ENCODE measurements at regions not wholly inside any gene's neighbourhood (a gene's known extent, or its start where the extent isn't known, plus 50 kb on each side); places are given as distances from the start of the nearest gene placed in this dataset.

DNA sequence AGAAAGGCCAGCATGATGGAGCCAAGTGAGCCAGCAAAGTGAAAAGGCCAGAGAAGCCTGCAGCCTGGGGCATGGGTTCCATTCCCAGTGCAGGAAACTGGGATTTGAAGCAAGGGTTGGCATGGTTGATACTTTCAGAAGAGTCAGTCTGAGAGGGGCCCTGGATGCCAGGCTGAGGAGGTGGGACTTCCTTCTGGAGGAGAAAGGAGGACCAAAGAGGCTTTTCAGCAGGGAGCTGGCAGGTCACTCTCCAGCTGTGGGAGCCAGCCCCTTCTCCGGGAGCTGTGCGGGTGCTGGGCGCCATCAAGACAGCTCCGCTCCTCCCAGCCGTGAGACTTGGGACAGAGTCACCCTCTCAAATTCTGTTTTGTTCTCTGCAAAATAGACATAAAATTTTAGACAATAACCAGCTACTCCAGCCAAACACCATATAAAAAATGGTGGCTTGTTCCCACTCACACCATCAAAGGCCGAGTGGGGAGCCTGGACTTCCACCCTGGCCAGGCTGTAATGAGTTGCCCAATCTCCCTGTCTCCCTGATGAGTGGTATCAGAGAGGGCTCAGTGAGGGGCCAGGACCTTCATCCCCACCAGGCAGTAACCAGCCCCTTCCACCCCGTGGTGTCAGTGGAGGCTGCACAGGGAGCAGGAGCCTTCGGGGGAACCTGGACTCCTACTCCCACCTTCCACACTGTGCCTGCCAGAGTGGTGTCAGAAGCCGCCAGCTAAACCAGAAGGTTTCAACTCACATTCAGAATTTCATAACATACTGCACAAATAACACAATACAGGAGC is 133.6 kb upstream of the RET start:
- no peak overlapping the region for H3K27ac ChIP-seq
- TF ChIP-seq CTCF (IDR thresholded peaks at IDR 0.05) (no peak), ZFX (IDR thresholded peaks at IDR 0.05; ENCODE audit: borderline replicate concordance) (no peak)

DNA sequence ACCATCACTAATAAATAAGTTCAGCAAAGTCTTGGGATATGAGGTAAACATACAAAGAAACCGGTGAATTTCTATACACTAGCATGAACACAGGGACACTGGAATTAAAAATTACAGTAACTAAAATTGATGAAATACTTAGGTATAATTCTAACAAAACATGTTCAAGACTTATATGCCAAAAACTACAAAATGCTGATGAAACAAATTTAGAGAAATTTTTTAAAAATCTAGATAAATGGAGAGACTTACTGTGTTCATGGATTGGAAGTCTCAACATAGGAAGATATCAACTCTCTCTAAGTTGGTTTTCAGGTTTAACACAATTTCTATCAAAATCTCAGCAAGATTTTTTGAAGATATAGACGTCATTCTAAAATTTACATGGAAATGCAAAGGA is 128.8 kb upstream of the RET start:
- no peak for TF ChIP-seq CTCF (IDR thresholded peaks at IDR 0.05)
- no peak for TF ChIP-seq ZFX (IDR thresholded peaks at IDR 0.05; ENCODE audit: borderline replicate concordance)
- no peak overlapping the region for H3K27ac ChIP-seq

- TF ChIP-seq CTCF (IDR thresholded peaks at IDR 0.05) (no peak), ZFX (IDR thresholded peaks at IDR 0.05; ENCODE audit: borderline replicate concordance) (no peak)
- no peak overlapping the region for H3K27ac ChIP-seq
Measured at GRCh38 chr10:42949287-42949686, 127.6 kb upstream of the RET start.

GRCh38 chr10:42950606-42951485 is 126.0 kb upstream of the RET start:
- TF ChIP-seq ZFX (IDR thresholded peaks at IDR 0.05; ENCODE audit: borderline replicate concordance) (no peak), CTCF (IDR thresholded peaks at IDR 0.05) (no peak)

DNA sequence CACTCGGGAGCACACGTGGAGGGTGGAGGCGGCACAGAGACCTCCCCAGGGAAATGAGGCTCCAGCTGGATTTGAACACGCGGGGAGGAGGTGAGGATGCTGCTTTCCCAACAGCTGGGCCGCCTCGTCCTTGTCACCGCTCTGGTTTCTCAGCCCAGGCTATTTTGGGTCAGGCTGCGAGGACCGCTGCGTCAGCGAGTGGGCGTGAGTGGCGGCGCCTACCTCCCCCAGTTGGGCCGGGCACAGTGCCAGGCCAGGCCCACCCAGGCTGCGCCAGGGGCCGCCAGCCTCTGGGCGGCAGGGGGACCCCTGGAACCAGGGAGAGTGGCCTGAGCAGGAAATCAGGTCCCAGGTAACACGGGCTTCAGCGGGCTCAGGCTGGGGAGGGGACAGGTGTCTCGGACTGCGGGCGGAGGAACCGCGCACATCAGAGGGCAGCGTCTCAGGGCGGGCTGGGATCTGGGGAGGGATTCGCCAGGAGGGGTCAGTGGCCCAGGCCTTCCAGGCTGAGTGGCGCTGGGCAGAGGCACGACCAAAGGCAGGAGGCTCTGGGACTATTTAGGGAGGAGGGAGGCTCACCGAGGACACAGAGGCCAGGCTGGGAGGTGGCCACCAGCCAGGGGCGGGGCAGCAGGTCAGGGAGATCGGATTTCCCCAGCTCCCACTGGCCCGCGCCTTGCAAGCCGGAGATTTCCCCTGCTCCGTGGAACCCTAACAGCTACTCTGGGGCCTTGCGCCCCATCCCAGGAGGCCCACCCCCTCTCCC is 125.2 kb upstream of the RET start:
- TF ChIP-seq CTCF (IDR thresholded peaks at IDR 0.05), result no peak
- TF ChIP-seq ZFX (IDR thresholded peaks at IDR 0.05; ENCODE audit: borderline replicate concordance), result no peak
- no peak overlapping the region for H3K27ac ChIP-seq

More at GRCh38 chr10:42950606-42951485, 126.0 kb upstream of the RET start:
- H3K27ac ChIP-seq, result no peak overlapping the region

DNA sequence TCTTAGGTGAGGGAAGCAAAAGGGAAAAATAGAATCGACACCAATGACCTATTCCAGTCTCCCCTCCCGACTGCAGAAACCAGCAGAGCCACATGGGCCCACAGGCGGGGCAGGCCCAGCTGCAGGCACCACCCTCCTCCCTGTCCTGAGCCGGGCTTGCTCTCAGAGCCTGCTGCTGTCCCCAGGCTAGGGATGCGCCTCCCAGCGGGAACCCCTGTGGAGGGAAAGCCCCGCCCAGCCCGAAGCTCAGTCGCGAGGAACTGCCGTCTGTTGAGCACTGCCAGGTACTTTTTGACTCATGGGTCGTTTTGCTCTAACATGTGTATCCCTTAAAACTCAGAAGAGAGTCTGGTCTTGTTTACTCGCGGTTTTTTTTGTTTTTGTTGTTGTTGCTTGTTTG is 124.5 kb upstream of the RET start:
- TF ChIP-seq CTCF (IDR thresholded peaks at IDR 0.05) (no peak), ZFX (IDR thresholded peaks at IDR 0.05; ENCODE audit: borderline replicate concordance) (no peak)
- no peak overlapping the region for H3K27ac ChIP-seq
